ENCODE measurements at regions not wholly inside any gene's neighbourhood (a gene's known extent, or its start where the extent isn't known, plus 50 kb on each side); places are given as distances from the start of the nearest gene placed in this dataset.

- DNase-seq (ENCODE audit: low read depth in 2 of 2), result no peak
Measured at GRCh38 chr18:77833807-77834206, 584.2 kb downstream of the GALR1 start.

- no peak for DNase-seq (ENCODE audit: low read depth in 2 of 2)
Measured at GRCh38 chr18:77851802-77852201, 602.2 kb downstream of the GALR1 start.

DNA sequence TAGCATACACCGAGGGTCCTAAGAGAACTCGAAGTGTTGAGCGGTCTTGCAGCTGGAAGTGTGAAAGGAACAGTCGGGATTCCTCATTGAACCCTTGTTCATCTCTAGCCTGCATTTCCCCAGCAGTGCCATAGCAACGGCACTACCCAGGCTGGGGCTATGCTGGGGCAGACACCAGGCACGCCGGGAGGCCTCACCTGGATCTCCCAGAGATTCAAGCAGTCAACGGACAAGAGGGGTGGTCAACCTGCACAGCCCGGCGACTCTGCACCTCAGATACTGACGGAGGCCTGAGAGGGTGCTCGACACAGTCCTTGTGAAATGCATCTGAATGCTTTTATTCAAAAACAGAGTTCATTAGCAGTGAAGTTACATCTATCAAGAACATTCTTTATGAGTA, 604.2 kb downstream of the GALR1 start:
- no peak for DNase-seq (ENCODE audit: low read depth in 2 of 2)

DNA sequence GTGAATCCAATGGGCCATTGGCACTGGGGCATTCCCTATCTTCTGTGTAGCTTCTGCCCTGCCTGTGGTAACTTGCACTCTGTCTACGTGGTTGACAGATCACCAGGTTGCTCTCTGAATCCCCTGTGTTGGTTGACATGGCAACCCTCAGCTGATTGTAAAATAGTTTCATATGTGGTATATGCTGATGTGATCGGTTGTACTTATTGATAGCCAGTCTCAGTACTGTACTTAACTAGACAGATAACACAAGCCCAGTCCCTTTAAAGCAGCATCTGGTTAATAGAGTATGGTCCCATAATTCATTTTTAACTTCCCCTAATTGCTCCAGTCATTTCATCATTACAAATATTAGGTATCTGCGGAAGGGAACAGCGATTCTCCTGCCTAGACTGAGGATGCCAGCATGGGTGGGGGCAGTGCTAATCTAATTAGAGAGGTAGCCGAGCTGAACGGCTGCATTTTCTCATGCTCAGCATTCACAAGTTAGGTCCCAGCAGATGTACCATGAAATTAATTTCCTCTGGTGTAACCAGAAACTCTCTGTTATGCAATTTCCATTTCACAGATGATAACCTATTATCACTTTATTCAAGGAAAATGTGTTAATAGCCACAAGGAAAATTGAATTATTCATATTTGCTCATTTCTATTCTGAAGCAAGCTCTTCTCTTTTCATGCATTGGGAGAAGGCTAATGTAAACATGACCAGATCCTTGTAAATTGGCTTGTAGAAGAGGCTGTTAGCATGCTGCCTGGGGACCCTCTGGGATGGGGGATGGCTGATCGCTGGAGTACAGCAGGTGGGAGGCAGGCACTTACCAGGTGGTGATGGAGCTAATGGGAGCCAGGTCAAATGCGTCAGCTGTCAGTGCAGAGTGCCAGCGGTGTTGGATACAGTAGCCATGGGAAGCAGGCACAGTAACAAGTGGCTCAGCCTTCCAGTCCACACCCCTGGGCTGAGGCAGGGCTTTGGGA, 608.3 kb downstream of the GALR1 start:
- no peak for DNase-seq (ENCODE audit: low read depth in 2 of 2)

- DNase-seq (ENCODE audit: low read depth in 2 of 2), result no peak
Measured at GRCh38 chr18:77859634-77860033, 610.0 kb downstream of the GALR1 start.

DNA sequence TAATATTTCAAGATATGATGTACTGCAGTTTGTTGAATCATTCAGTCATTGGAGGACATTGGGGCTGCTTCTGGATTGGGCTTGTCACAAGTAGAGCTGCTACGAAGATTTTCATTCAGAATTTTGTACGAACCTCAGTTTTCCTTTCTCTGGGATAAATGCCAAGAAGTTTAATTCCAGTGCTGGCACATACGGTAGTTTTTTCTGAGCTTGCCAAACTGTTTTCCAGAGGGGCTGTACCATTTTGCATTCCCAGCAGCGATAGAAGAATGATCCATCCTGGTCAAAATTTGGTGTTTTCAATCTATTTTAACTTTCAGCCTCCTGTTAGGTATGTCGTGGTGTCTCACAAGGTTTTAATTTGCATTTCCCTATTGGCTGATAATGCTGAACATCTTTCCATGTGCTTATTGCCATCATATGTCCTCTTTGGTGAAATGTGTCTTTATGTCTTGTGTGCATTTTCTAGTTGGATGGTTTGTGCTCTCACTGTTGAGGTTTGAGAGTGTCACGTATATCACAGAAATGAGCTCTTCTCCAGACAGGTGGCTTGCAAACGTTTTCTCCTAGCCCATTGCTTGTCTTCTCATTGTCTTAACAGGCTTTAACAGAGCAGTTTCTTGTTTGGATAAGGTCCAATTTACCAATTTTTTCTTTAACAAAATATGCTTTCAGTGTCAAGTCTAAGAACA, 612.6 kb downstream of the GALR1 start:
- DNase-seq (ENCODE audit: low read depth in 2 of 2), result no peak

DNA sequence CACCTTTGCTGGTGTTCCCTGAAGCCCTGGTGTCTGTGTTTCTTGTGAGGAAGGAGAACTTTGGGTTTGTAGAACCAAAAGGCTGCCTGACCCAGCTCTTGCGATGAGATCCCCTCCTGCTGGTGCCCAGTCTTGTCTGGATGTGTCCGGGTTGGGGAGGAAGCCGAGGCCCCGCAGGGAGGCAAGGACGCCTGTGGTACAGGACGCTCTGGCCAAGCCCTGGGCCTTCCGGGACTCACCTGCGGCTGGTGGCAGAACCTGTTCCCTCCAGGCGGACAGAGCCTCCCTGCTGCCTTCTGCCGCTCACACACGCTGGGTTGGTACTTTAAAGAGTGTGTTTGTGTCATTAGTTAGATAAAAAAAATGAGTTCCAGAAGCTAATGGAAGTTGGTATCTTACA, 616.2 kb downstream of the GALR1 start:
- no peak for DNase-seq (ENCODE audit: low read depth in 2 of 2)

DNA sequence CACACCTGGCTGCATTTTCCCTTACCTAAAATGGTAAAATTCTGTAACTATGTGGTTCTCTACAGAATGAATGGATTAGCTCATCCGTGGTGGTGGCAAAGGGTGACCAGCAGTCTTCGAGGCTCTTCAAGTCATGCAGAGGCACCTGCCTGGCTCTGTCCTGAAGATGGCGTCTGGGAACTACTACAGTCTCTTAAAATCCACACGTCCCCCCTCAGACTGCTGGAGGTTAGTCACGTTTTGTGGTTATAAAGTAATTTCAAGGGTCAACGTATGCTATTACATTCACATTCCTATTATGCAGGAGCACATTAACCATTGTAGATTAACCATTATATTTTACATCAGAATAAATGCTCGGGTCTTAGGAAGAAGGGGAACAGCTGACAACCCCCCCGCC, 616.7 kb downstream of the GALR1 start:
- DNase-seq (ENCODE audit: low read depth in 2 of 2), result no peak

DNA sequence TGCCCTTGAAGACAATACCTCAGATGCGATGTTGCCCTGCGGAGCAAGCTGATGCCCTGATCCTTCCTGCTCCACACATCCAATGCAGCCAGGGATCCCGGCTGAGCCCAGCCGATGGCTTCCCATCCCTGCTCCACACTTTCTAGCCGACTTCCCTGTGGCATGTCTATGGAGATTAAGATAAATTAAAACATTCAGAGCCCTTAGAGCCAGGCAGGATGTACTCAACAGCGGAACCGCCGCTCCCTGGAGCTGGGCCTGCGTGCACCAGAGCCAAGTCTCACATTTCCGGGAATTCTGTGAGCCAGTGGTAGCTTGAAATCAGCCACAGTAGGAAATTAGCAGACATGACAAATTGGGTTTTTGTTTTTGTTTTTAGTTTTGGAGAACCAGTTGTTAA, 620.6 kb downstream of the GALR1 start:
- no peak for DNase-seq (ENCODE audit: low read depth in 2 of 2)

GRCh38 chr18:77870894-77871293, 621.2 kb downstream of the GALR1 start:
- DNase-seq (ENCODE audit: low read depth in 2 of 2), result no peak

GRCh38 chr18:77872166-77872565, 622.5 kb downstream of the GALR1 start:
- DNase-seq (ENCODE audit: low read depth in 2 of 2), result no peak

DNA sequence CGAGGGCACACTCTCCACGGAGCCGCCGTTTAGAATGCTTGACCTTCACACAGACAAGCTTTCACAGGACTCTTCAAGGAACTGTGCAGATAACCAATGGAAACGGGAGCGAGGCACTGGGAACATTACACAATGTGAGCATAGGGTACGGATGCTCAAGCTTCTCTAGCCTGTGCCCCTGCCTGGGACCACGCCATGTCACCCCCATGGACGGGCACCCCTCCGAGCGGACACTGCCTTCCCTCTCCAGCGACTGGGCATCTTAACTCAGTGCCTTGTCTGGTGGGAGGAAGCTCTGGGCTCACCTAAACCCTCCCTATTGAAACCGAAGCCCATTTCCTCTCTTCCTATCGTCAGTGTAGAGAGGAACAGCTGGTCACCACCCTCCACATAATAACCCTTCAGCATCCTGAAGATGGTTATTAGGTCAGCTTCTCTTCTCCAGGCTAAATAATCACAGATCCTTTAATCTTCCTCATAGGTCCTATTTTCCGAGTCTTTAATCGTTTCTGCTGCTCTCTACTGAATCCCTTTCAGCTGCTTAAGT, 626.7 kb downstream of the GALR1 start:
- no peak for DNase-seq (ENCODE audit: low read depth in 2 of 2)

GRCh38 chr18:77879829-77880228, 630.2 kb downstream of the GALR1 start:
- DNase-seq (ENCODE audit: low read depth in 2 of 2), result no peak

DNA sequence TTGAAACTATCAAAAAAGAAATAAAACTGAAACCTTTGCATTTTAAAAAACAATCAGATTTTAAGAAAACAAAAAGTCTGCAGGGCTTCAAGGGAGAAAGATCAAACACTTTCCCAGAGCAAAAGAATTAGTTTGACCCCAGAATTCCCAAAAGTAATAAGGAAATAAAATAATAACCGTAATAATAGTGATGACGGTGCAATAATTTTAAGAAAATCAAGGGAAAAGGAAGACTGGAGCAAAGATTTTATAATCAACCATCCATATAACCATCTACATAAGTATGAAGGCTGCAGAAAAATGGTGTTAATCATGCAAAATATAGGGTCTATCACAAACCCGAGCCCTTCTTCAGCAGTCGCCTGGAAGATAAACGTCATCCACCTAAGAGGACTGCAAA, 634.8 kb downstream of the GALR1 start:
- no peak for DNase-seq (ENCODE audit: low read depth in 2 of 2)

DNA sequence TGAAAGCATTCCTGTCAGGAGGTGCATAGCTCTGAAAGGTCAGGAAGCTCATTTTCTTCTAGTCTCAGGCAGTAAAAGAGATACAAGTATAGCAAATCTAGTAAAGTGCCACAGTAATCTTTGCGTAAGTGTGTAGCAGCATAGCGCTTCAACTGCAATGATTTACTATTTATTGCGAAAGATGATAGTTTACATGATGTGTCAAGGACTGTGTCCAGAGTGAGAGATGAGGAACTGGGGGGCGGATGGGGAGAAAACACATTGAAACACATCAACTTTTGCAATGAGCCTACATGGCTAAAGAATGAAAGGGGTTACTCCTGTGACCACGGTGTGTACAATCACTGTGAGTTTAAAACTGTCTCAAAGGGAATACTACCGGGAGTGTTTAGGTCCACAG, 644.4 kb downstream of the GALR1 start:
- no peak for DNase-seq (ENCODE audit: low read depth in 2 of 2)

DNA sequence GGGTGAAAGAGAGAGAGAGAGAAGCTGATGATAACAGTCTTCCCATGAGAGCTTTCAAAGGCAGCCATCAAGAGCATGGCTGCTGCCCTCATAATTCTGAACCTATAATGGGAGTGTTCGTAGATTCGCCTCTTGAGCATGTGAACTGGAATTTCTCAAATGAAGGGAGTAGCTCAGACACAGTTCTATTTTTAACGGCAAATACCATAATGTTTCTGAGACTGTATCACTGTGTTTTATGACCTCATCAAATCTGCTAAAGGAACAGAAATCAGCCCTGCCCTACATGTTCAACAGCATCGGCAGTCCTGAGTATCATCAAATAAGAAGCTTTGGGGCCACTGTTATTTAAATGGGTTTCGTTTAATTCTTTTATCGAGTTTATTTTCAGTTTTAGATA, 645.6 kb downstream of the GALR1 start:
- no peak for DNase-seq (ENCODE audit: low read depth in 2 of 2)

- DNase-seq (ENCODE audit: low read depth in 2 of 2), result no peak
Measured at GRCh38 chr18:77896586-77897252, 647.1 kb downstream of the GALR1 start.

- DNase-seq (ENCODE audit: low read depth in 2 of 2), result no peak
Measured at GRCh38 chr18:77897606-77898005, 648.0 kb downstream of the GALR1 start.

DNA sequence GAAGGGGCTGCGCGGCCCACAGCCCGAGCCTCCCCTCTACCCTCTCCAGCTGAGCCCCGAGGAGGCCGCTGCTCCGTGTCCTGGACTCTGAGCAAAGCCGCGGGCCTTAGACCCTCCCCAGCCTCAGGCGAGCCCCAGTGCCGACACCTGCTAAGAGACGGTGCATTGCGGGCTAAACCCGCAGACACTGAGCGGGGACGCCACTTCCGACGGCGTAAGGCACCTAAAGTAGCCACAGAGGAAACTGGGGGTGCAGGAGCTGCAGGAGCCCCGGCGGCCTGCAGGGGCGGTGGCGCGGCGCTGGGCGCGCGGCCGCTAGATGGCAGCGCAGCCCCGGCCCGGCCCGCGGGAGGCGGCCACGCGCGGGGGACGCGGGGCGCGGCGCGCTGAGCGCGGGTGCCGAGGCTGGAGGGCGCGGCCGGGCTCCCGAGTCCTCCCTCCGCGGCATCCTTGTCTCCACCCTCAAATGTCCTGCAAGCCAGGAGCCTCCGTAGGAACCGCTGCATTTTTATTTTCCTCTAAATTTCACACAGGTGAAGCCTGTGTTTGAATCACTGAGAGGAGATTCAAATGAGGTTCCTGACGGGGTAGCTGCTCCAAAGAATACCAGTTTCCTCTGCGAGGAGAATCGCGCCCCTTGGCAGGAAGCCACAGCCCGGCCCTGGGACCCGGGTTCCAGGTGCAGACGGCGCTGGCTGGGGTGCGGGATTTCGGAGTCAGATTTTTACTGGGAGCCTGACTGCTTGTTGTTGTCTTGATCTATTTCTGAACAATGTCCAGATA, 650.5 kb downstream of the GALR1 start:
- peak; percentile 27 to 32 for DNase-seq (ENCODE audit: low read depth in 2 of 2)

GRCh38 chr18:77905011-77905410, 655.4 kb downstream of the GALR1 start:
- no peak for DNase-seq (ENCODE audit: low read depth in 2 of 2)

- no peak for DNase-seq (ENCODE audit: low read depth in 2 of 2)
Measured at GRCh38 chr18:77905449-77906055, 655.9 kb downstream of the GALR1 start.

All from activated CD4-positive, alpha-beta T cell treated with anti-CD3 and anti-CD28 coated beads for 24 hours (primary cell).